IMR-90 (cell line): ENCODE measurements at regions not wholly inside any gene's neighbourhood (a gene's known extent, or its start where the extent isn't known, plus 50 kb on each side); places are given as distances from the start of the nearest gene placed in this dataset.

ENCODE experiments used
- ATAC-seq: fragments of 200-7000 bp; cut with Tn5 transposase; 2 replicates; pipeline ENCODE4 v1.9.1; 2020; ENCODE audit warnings: low read depth, mild to moderate bottlenecking, moderate library complexity
- BruUV-seq: library from RNA; stranded (reverse); fragments of 400-500 nt; replicated peaks from 2 replicates; lab custom pipeline; 2021; lab: Mats Ljungman, UMichigan
- CTCF ChIA-PET: fragments of 300-600 bp; formaldehyde crosslinking; extraction: SDS; loops from one replicate; lab custom pipeline; 2021; ENCODE audit warnings: antibody characterized with exemption; lab: Yijun Ruan, JAX
- POLR2A ChIA-PET: fragments of 300-600 bp; sonication (Branson Sonifier 250); formaldehyde crosslinking; loops from one replicate; lab custom pipeline; 2022; ENCODE audit warnings: antibody characterized with exemption; ENCODE audit not compliant: unreplicated experiment; lab: Charles Lee
- DNase-seq: peaks from one replicate; pipeline ENCODE4 v3.0.0; 2013
- H2AFZ ChIP-seq: replicated peaks from 2 replicates; pipeline ENCODE3; 2013; ENCODE audit warnings: low read length, mild to moderate bottlenecking; ENCODE audit not compliant: poor library complexity
- H2AK5ac ChIP-seq: 2 replicates; pipeline ENCODE4 v1.6.1; 2013; ENCODE audit warnings: low read depth, low read length, inconsistent platforms
- H2AK9ac ChIP-seq: replicated peaks from 2 replicates; pipeline ENCODE3; 2013; ENCODE audit warnings: mild to moderate bottlenecking, low read depth, low read length, moderate library complexity; ENCODE audit not compliant: poor library complexity
- H2BK120ac ChIP-seq: 2 replicates; pipeline ENCODE4 v1.6.1; 2013; ENCODE audit warnings: low read depth, low read length, inconsistent platforms
- H2BK15ac ChIP-seq: 3 replicates; pipeline ENCODE4 v1.6.1; 2013; ENCODE audit warnings: low read depth, low read length, inconsistent platforms
- H2BK20ac ChIP-seq: 2 replicates; pipeline ENCODE4 v1.6.1; 2013; ENCODE audit warnings: low read depth, mild to moderate bottlenecking, inconsistent platforms, low read length, moderate library complexity
- H2BK5ac ChIP-seq: 2 replicates; pipeline ENCODE4 v1.6.1; 2013; ENCODE audit warnings: mild to moderate bottlenecking, low read depth, low read length, inconsistent platforms; ENCODE audit not compliant: poor library complexity, severe bottlenecking
- H3K14ac ChIP-seq: replicated peaks from 2 replicates; pipeline ENCODE4 v1.6.1; 2013; ENCODE audit warnings: low read depth, low read length, inconsistent platforms
- H3K18ac ChIP-seq: 2 replicates; pipeline ENCODE4 v1.6.1; 2013; ENCODE audit warnings: low read depth, low read length, control low read depth
- H3K23ac ChIP-seq: 2 replicates; pipeline ENCODE4 v1.6.1; 2013; ENCODE audit warnings: low read depth, low read length, inconsistent platforms
- H3K27ac ChIP-seq: 2 replicates; pipeline ENCODE4 v1.5.1; 2013; ENCODE audit warnings: mild to moderate bottlenecking, control low read depth, low read length; ENCODE audit not compliant: insufficient read depth
- H3K27me3 ChIP-seq: 2 replicates; pipeline ENCODE4 v1.6.1; 2013; ENCODE audit warnings: low read length; ENCODE audit not compliant: control insufficient read depth, insufficient read depth
- H3K36me3 ChIP-seq: 2 replicates; pipeline ENCODE4 v1.6.1; 2013; ENCODE audit warnings: low read length, mixed read lengths; ENCODE audit not compliant: control insufficient read depth, insufficient read depth
- H3K4ac ChIP-seq: 2 replicates; pipeline ENCODE4 v1.6.1; 2013; ENCODE audit warnings: low read depth, low read length, inconsistent platforms
- H3K4me1 ChIP-seq: 2 replicates; pipeline ENCODE4 v1.6.1; 2013; ENCODE audit warnings: low read length, mixed read lengths; ENCODE audit not compliant: control insufficient read depth, insufficient read depth
- H3K4me2 ChIP-seq: 2 replicates; pipeline ENCODE4 v1.6.1; 2013; ENCODE audit warnings: low read depth, mild to moderate bottlenecking, control low read depth, low read length, moderate library complexity
- H3K4me3 ChIP-seq: 2 replicates; pipeline ENCODE4 v1.5.1; 2013; ENCODE audit warnings: low read depth, mild to moderate bottlenecking, control low read depth, low read length, moderate library complexity; ENCODE audit not compliant: insufficient read depth
- H3K56ac ChIP-seq: 2 replicates; pipeline ENCODE4 v1.6.1; 2013; ENCODE audit warnings: low read length, inconsistent platforms; ENCODE audit not compliant: insufficient read depth; ENCODE audit errors: extremely low read depth
- H3K79me1 ChIP-seq, 2 experiments: 2 replicates each; pipeline ENCODE4 v1.6.1; 2013; ENCODE audit warnings: low read length in 2 of 2, inconsistent platforms in 1 of 2, low read depth in 1 of 2
- H3K9ac ChIP-seq: 2 replicates; pipeline ENCODE4 v1.6.1; 2013; ENCODE audit warnings: low read depth, low read length, control low read depth
- H3K9me1 ChIP-seq: 2 replicates; pipeline ENCODE4 v1.6.1; 2013; ENCODE audit warnings: low read length, inconsistent platforms; ENCODE audit not compliant: insufficient read depth
- H3K9me3 ChIP-seq: 2 replicates; pipeline ENCODE4 v1.6.1; 2013; ENCODE audit warnings: low read length; ENCODE audit not compliant: control insufficient read depth, insufficient read depth
- H4K20me1 ChIP-seq: 2 replicates; pipeline ENCODE4 v1.6.1; 2013; ENCODE audit warnings: low read length, inconsistent platforms; ENCODE audit not compliant: insufficient read depth
- H4K5ac ChIP-seq: 2 replicates; pipeline ENCODE4 v1.6.1; 2013; ENCODE audit warnings: mild to moderate bottlenecking, low read depth, low read length, control low read depth
- H4K8ac ChIP-seq, 2 experiments: 2 replicates each; pipeline ENCODE4 v1.6.1; 2013; ENCODE audit warnings: low read depth in 2 of 2, low read length in 2 of 2, control low read depth in 1 of 2, inconsistent platforms in 1 of 2
- H4K91ac ChIP-seq: 2 replicates; pipeline ENCODE4 v1.6.1; 2013; ENCODE audit warnings: low read depth, low read length, inconsistent platforms; ENCODE audit not compliant: insufficient read depth
- CEBPB ChIP-seq: IDR thresholded peaks from 2 replicates; pipeline ENCODE4 v1.6.1; 2012; ENCODE audit warnings: low read depth, low read length, improper control_type of control experiment
- CHD1 ChIP-seq: IDR thresholded peaks from 2 replicates; pipeline ENCODE4 v1.6.1; 2012; ENCODE audit warnings: low read depth, low read length, improper control_type of control experiment
- ELK1 ChIP-seq: fragments of 150-350 bp; IDR thresholded peaks from 2 replicates; pipeline ENCODE4 v1.6.1; 2016; ENCODE audit warnings: low read depth, mild to moderate bottlenecking, low read length, moderate library complexity, borderline replicate concordance
- MXI1 ChIP-seq: IDR thresholded peaks from 2 replicates; pipeline ENCODE4 v1.6.1; 2012; ENCODE audit warnings: low read depth, mild to moderate bottlenecking, low read length, moderate library complexity, borderline replicate concordance
- RCOR1 ChIP-seq: IDR thresholded peaks from 2 replicates; pipeline ENCODE4 v1.6.1; 2012; ENCODE audit warnings: mild to moderate bottlenecking, low read length, improper control_type of control experiment; ENCODE audit not compliant: insufficient replicate concordance
- RFX5 ChIP-seq: IDR thresholded peaks from 2 replicates; pipeline ENCODE4 v1.8.0; 2012; ENCODE audit warnings: low read depth, mild to moderate bottlenecking, low read length, moderate library complexity
- WGBS, 2 experiments: methylation state at CpG; one replicate each; pipeline versions ENCODE4 v1.1.5 to v1.1.7; 2013; ENCODE audit warnings: missing lambda C conversion rate in 2 of 2; ENCODE audit not compliant: insufficient read length in 1 of 2; ENCODE audit errors: extremely low coverage in 2 of 2; 5-methylcytosine and 5-hydroxymethylcytosine counted together
- dilution Hi-C: fragments of 300-500 bp; cut with HindIII; formaldehyde crosslinking; loops from one replicate; pipeline ENCODE4 v1.14.3; 2018; ENCODE audit warnings: low sequenced_read_pairs; ENCODE audit not compliant: unreplicated experiment
- in situ Hi-C: fragments of 300-500 bp; cut with MboI; formaldehyde crosslinking; loops from 3 replicates; pipeline ENCODE4 v1.14.3; 2019; ENCODE audit warnings: low sequenced_read_pairs, inconsistent platforms, mixed read lengths
- intact Hi-C: fragments of 100-400 bp; cut with micrococcal nuclease; formaldehyde crosslinking; loops from 2 replicates; pipeline ENCODE4 v1.10.0; 2022

DNA sequence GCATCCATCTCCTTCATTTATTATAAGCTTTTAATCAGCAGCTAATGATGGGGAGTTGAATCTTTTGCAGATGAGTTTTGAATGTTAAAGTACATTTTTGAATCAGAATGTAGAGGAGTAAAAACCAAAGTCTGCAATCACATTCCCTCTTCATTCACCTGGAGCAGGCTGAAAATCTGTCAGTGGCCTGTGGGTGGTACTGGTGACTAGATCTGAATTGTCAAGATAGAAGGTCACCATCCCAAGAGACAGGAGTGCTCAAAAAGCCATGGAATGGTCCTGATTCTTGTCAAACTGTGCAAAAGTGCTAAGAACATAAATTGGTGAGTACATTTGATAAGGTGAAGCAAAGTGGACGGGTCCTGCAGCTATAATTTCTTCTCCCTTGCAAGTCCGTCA lies 881.3 kb upstream of the NR2F2 start:
- no peaks in the 10 kb centered on the region for H3K9me3 ChIP-seq
- no peak for ATAC-seq
- CTCF ChIA-PET: interaction anchor here (1.8 to 2.5 kb wide), 2 partner anchors 15 kb away, joined by 5 read pairs; no protein-coding TSS in a partner anchor

More for the DNA sequence above, 881.3 kb upstream of the NR2F2 start:
- Histone ChIP-seq H3K18ac (no peak overlapping the region), H3K9me1 (no peaks in the 10 kb centered on the region), H3K27me3 (no peaks in the 10 kb centered on the region), H3K4ac (no peak overlapping the region), H4K91ac (no peak overlapping the region), H3K4me2 (no peak overlapping the region), H2BK5ac (no peak overlapping the region), H2AFZ (no peak overlapping the region), H3K23ac (no peak overlapping the region), H4K20me1 (no peaks in the 10 kb centered on the region), H3K36me3 (no peaks in the 10 kb centered on the region), H4K8ac (no peak overlapping the region), H2BK15ac (no peak overlapping the region), H3K4me1 (peaks cover 3% of the 10 kb centered on the region; the same call in 1 of the 2 replicates), H3K4me3 (no peak overlapping the region), H3K27ac (no peak overlapping the region), H3K9ac (no peak overlapping the region), H2AK9ac (no peak overlapping the region), H3K56ac (no peak overlapping the region), H3K79me1 (no peaks in the 10 kb centered on the region), H3K14ac (no peak overlapping the region), H2BK20ac (no peak overlapping the region), H2BK120ac (no peak overlapping the region), H4K5ac (no peak overlapping the region), H2AK5ac (no peak overlapping the region)
- in situ Hi-C loops: no loop called here
- TF ChIP-seq CHD1 (no peak), RCOR1 (no peak), MXI1 (no peak), CEBPB (no peak), ELK1 (no peak), RFX5 (no peak)
- WGBS, 2 experiments: no CpG with 5 or more reads among the region's 2 CpGs
- BruUV-seq: no TSS peak
- POLR2A ChIA-PET: no interaction called here
- DNase-seq: no peak
- intact Hi-C loops: no loop called here
- dilution Hi-C loops: no loop called here
